Nephron progenitor cell (in vitro differentiated cells): ENCODE measurements at regions not wholly inside any gene's neighbourhood (a gene's known extent, or its start where the extent isn't known, plus 50 kb on each side); places are given as distances from the start of the nearest gene placed in this dataset.

Experiments used
- DNase-seq: peaks from one replicate; pipeline ENCODE4 v3.0.0; 2021
- H3K27ac Mint-ChIP-seq: 2 replicates; pipeline ENCODE4 v1.8.0; 2021; ENCODE audit warnings: mild to moderate bottlenecking, moderate library complexity, mixed read lengths
- H3K27me3 Mint-ChIP-seq: 2 replicates; pipeline ENCODE4 v1.8.0; 2021; ENCODE audit warnings: mild to moderate bottlenecking, low read depth, mixed read lengths; ENCODE audit not compliant: poor library complexity
- H3K36me3 Mint-ChIP-seq: 2 replicates; pipeline ENCODE4 v1.8.0; 2021; ENCODE audit warnings: low read depth, mixed read lengths
- H3K4me1 Mint-ChIP-seq: 2 replicates; pipeline ENCODE4 v1.8.0; 2021; ENCODE audit warnings: mixed read lengths
- H3K4me3 Mint-ChIP-seq: 2 replicates; pipeline ENCODE4 v1.8.0; 2021; ENCODE audit warnings: mild to moderate bottlenecking, moderate library complexity, mixed read lengths
- H3K9me3 Mint-ChIP-seq: 2 replicates; pipeline ENCODE4 v1.8.0; 2021; ENCODE audit warnings: mild to moderate bottlenecking, moderate library complexity, mixed read lengths
- CTCF ChIP-seq: fragments of 200-600 bp; sonication (generic); IDR thresholded peaks from 2 replicates; pipeline ENCODE4 v1.5.0; 2021; ENCODE audit warnings: antibody characterized with exemption

GRCh38 chr2:239600001-239600593 is 199.3 kb upstream of the HDAC4 start:
- Mint-ChIP-seq H3K27ac (no peak overlapping the region), H3K9me3 (peaks cover 12% of the 10 kb centered on the region), H3K4me1 (peaks cover 39% of the 10 kb centered on the region), H3K36me3 (no peaks in the 10 kb centered on the region), H3K27me3 (peaks cover 15% of the 10 kb centered on the region), H3K4me3 (no peak overlapping the region)
- no peak for TF ChIP-seq CTCF
- no peak for DNase-seq

GRCh38 chr2:239599299-239599698 is 198.5 kb upstream of the HDAC4 start:
- Mint-ChIP-seq H3K9me3 (peaks cover 8% of the 10 kb centered on the region), H3K4me1 (peaks cover 47% of the 10 kb centered on the region), H3K36me3 (no peaks in the 10 kb centered on the region), H3K27me3 (peaks cover 15% of the 10 kb centered on the region), H3K4me3 (no peak overlapping the region), H3K27ac (peak overlapping the region; percentile 43)
- no peak for DNase-seq
- no peak for TF ChIP-seq CTCF

GRCh38 chr2:239598732-239599090 is 197.9 kb upstream of the HDAC4 start:
- DNase-seq, result no peak
- peaks cover 15% of the 10 kb centered on the region for H3K27me3 Mint-ChIP-seq
- H3K36me3 Mint-ChIP-seq, result no peaks in the 10 kb centered on the region
- H3K4me1 Mint-ChIP-seq, result peaks cover 53% of the 10 kb centered on the region
- H3K4me3 Mint-ChIP-seq, result no peak overlapping the region
- H3K9me3 Mint-ChIP-seq, result peaks cover 4% of the 10 kb centered on the region
- no peak for TF ChIP-seq CTCF
- no peak overlapping the region for H3K27ac Mint-ChIP-seq

DNA sequence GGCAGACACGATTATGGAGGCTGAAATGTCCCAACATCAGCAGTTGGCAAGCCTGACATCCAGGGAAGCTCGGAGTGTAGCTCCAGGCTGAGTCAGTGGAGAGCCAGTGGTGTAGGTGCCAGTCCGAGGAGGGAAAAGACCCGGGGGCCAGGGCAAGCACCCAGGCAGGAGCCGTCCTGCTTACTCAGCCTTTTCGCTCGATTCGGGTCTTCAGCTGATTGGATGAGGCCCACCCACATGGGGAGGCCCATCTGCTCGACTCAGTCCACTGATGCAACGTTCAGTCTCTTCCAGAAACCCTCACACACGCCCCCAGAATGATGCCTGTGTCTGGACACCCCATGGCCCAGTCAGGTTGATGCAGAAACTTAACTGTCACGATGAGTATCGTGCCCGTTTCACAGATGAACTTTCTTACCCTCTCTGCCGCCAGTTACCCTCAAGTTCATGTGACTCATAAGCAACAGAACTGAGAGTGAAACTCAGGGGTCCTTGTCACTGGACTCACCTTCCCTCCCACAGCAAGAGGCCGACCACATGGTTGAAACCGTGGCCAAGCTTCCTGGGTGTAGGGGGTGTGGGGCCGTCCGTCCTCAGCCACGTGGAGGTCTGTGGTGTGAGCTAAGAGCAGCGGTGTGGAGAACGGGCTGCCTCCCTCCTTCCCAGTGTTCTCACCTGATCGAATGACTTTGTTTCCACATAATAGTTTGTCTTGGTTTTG is 197.4 kb upstream of the HDAC4 start:
- H3K4me3 Mint-ChIP-seq, result no peak overlapping the region
- TF ChIP-seq CTCF, result no peak
- no peaks in the 10 kb centered on the region for H3K36me3 Mint-ChIP-seq
- DNase-seq, result no peak
- H3K27ac Mint-ChIP-seq, result no peak overlapping the region
- peaks cover 15% of the 10 kb centered on the region for H3K27me3 Mint-ChIP-seq
- H3K4me1 Mint-ChIP-seq, result peaks cover 57% of the 10 kb centered on the region
- peaks cover 4% of the 10 kb centered on the region for H3K9me3 Mint-ChIP-seq

- Mint-ChIP-seq H3K27ac (no peak overlapping the region), H3K36me3 (no peaks in the 10 kb centered on the region), H3K27me3 (peaks cover 17% of the 10 kb centered on the region), H3K4me3 (no peak overlapping the region), H3K9me3 (peaks cover 8% of the 10 kb centered on the region), H3K4me1 (peaks cover 54% of the 10 kb centered on the region)
- TF ChIP-seq CTCF, result no peak
- DNase-seq, result no peak
These were observed 196.4 kb upstream of the HDAC4 start for GRCh38 chr2:239597216-239597615.

DNA sequence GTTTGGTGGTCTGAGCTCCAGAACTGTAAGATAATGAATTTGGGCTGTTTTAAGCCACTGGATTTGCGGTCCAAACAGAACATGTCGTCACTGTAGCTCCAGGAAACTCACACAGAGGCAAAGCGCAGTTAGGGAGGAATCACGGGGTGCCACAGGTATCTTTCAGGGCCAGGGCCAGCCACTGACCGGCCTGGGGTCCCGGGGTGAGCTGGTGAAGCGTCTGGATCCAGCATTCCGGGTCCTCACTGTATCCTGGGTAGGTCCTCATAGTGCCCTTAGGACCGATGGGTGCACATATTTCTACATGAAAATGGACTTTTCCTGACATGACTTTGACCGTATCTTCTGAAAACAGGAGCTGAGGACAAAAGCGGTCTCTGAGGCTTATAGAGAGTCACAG is 196.0 kb upstream of the HDAC4 start:
- Mint-ChIP-seq H3K27ac (no peak overlapping the region), H3K9me3 (peaks cover 12% of the 10 kb centered on the region), H3K36me3 (no peaks in the 10 kb centered on the region), H3K4me1 (peaks cover 54% of the 10 kb centered on the region), H3K27me3 (peaks cover 16% of the 10 kb centered on the region), H3K4me3 (no peak overlapping the region)
- no peak for TF ChIP-seq CTCF
- no peak for DNase-seq
